ENCODE measurements at regions not wholly inside any gene's neighbourhood (a gene's known extent, or its start where the extent isn't known, plus 50 kb on each side); places are given as distances from the start of the nearest gene placed in this dataset.

- DNase-seq (ENCODE audit: low spot score) (no peak), ATAC-seq (no peak), FAIRE-seq (no peak)
- no peak overlapping the region for H3K4me2 ChIP-seq (ENCODE audit: low read depth, low read length)
- H3K27ac ChIP-seq (ENCODE audit: extremely low read length, insufficient read depth, low read length): no peak overlapping the region
- H3K27me3 ChIP-seq (ENCODE audit: control insufficient read depth in 1 of 2, insufficient read depth in 2 of 2, low read length in 2 of 2): no peaks in the 10 kb centered on the region
- H3K9ac ChIP-seq (ENCODE audit: insufficient read depth, low read depth, low read length): no peak overlapping the region
- H4K20me1 ChIP-seq (ENCODE audit: insufficient read depth, low read length): no peaks in the 10 kb centered on the region
- no peak overlapping the region for H2AFZ ChIP-seq (ENCODE audit: low read length)
- POLR2A ChIA-PET: no interaction called here
- H3K9me3 ChIP-seq (ENCODE audit: low read length): peaks cover 65% of the 10 kb centered on the region; the same call in 1 of the 2 replicates
- intact Hi-C loops (cut with micrococcal nuclease; ENCODE audit: unreplicated experiment) (no loop called here), in situ Hi-C loops (cut with HindIII; ENCODE audit: extremely low pct_ligation_motif_present, low pct_unique_long_range_greater_than_20kb) (no loop called here)
- WGBS (ENCODE audit: low lambda C conversion rate): 5% methylated on average over 7 of the region's 7 CpGs
- CTCF ChIA-PET (ENCODE audit: low intra/inter-chr PET ratio, low total read pairs): no interaction called here
- H3K79me2 ChIP-seq (ENCODE audit: insufficient read depth, low read length): no peaks in the 10 kb centered on the region
- BruUV-seq (replicated peaks): no TSS peak
- H3K36me3 ChIP-seq (replicated peaks in 1 of 2; ENCODE audit: control insufficient read depth in 1 of 2, insufficient read depth in 2 of 2, low read length in 2 of 2): no peaks in the 10 kb centered on the region
- no peaks in the 10 kb centered on the region for H3K4me1 ChIP-seq (ENCODE audit: insufficient read depth, low read length)
- H3K4me3 ChIP-seq (replicated peaks in 1 of 3; ENCODE audit: insufficient read depth in 1 of 3, low read depth in 2 of 3, low read length in 3 of 3): no peak overlapping the region
- TF ChIP-seq, protein P1, sequence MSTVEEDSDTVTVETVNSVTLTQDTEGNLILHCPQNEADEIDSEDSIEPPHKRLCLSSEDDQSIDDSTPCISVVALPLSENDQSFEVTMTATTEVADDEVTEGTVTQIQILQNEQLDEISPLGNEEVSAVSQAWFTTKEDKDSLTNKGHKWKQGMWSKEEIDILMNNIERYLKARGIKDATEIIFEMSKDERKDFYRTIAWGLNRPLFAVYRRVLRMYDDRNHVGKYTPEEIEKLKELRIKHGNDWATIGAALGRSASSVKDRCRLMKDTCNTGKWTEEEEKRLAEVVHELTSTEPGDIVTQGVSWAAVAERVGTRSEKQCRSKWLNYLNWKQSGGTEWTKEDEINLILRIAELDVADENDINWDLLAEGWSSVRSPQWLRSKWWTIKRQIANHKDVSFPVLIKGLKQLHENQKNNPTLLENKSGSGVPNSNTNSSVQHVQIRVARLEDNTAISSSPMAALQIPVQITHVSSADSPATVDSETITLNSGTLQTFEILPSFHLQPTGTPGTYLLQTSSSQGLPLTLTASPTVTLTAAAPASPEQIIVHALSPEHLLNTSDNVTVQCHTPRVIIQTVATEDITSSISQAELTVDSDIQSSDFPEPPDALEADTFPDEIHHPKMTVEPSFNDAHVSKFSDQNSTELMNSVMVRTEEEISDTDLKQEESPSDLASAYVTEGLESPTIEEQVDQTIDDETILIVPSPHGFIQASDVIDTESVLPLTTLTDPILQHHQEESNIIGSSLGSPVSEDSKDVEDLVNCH (CRISPR knock-in tag; IDR thresholded peaks at IDR 0.05): no peak
- no peak for TF ChIP-seq MTA1 (CRISPR knock-in tag; IDR thresholded peaks at IDR 0.05; ENCODE audit: borderline replicate concordance)
- no peak for TF ChIP-seq NFYC (CRISPR knock-in tag; IDR thresholded peaks at IDR 0.05)
- no peak for TF ChIP-seq ZNF407 (CRISPR knock-in tag; IDR thresholded peaks at IDR 0.05; ENCODE audit: not compliant biosample characterization)
- no peak for TF ChIP-seq HHEX (CRISPR knock-in tag; IDR thresholded peaks at IDR 0.05)
- TF ChIP-seq BHLHE40 (IDR thresholded peaks at IDR 0.05; ENCODE audit: low read length): no peak
- no peak for TF ChIP-seq CREM (IDR thresholded peaks at IDR 0.05)
- TF ChIP-seq CREM (CRISPR knock-in tag; IDR thresholded peaks at IDR 0.05): no peak
- no peak for TF ChIP-seq KLF12 (CRISPR knock-in tag; IDR thresholded peaks at IDR 0.05; ENCODE audit: borderline replicate concordance)
- no peak for TF ChIP-seq ZNF564 (CRISPR knock-in tag; IDR thresholded peaks at IDR 0.05)
- no peak for TF ChIP-seq ZNF20 (CRISPR knock-in tag; IDR thresholded peaks at IDR 0.05)
- no peak for TF ChIP-seq ARID4A (CRISPR knock-in tag; IDR thresholded peaks at IDR 0.05; ENCODE audit: borderline replicate concordance)
Observed at GRCh38 chrX:144494074-144494473, 610.2 kb downstream of the UBE2NL start.

All from HepG2 (cell line).